Left ventricle myocardium inferior (tissue), 1 donor: ENCODE measurements at regions not wholly inside any gene's neighbourhood (a gene's known extent, or its start where the extent isn't known, plus 50 kb on each side); places are given as distances from the start of the nearest gene placed in this dataset.

Experiments
- DNase-seq: peaks from one replicate; pipeline ENCODE4 v3.0.0-alpha.2; 2020
- H3K27ac ChIP-seq: fragments of 200-600 bp; replicated peaks from 2 replicates; pipeline ENCODE4 v1.8.0; 2021
- H3K27me3 ChIP-seq: fragments of 200-600 bp; 2 replicates; pipeline ENCODE4 v1.8.0; 2021; ENCODE audit warnings: low read depth
- H3K36me3 ChIP-seq: fragments of 200-600 bp; 2 replicates; pipeline ENCODE4 v1.8.0; 2021
- H3K4me1 ChIP-seq: fragments of 200-600 bp; 2 replicates; pipeline ENCODE4 v1.8.0; 2021
- H3K4me3 ChIP-seq: fragments of 200-600 bp; 2 replicates; pipeline ENCODE4 v1.8.0; 2021; ENCODE audit warnings: mild to moderate bottlenecking, moderate library complexity
- H3K9me3 ChIP-seq: fragments of 200-600 bp; replicated peaks from 2 replicates; pipeline ENCODE4 v1.8.0; 2021
- intact Hi-C: fragments of 100-400 bp; cut with micrococcal nuclease; formaldehyde crosslinking; loops from one replicate; pipeline ENCODE4 v1.11.0; 2022
- TF ChIP-seq, protein P1 (sequence below): fragments of 200-600 bp; IDR thresholded peaks from 2 replicates; pipeline ENCODE4 v1.8.0; 2021; ENCODE audit warnings: antibody characterized with exemption, mild to moderate bottlenecking, borderline replicate concordance
- donor health status: DM: no; HTN: yes; CAD: no; lungs with severe emphysema.

DNA sequence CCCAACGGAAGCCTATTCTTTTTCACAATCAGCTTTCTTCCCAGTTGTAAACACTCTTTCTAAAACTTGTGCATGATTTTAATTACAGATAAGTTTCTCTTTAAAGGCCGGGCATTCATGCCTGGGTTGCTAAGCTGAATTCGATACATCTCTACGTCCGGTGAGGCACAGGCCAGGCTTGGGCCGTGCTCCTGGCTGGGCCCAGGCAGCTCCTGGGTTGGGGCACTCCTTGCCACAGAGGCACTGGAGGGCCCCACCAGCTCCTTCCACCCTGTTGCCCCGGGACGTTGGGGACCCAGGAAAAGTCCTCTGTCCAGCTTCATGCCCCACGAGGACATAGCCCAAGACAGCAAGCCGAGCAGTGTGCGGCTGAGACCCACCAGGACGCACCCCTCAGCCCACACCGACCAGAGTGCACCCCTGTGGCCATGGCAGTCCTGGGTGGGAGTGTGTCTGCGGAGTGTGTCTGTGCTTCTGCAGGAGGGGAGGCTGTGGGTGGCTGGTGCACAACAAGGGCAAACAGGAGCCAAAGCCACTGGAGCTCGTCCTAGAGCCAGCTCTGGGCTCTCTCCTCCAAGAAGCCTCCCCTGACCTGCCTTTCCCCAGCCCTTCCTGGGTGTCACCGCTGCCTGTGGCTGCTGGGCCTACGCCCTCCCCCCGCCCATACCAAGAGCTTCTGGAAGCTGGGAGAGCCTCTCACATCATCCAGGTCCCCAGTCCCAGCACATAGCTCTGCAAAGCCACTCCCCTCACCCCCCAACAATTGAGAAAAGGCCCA lies 128.0 kb upstream of the NKX1-1 start:
- Histone ChIP-seq H3K36me3 (no peaks in the 10 kb centered on the region), H3K4me3 (no peak overlapping the region), H3K9me3 (no peaks in the 10 kb centered on the region), H3K4me1 (no peaks in the 10 kb centered on the region), H3K27me3 (peaks cover 65% of the 10 kb centered on the region), H3K27ac (no peak overlapping the region)
- no peak for DNase-seq
- intact Hi-C loops, result no loop called here
- TF ChIP-seq, protein P1, sequence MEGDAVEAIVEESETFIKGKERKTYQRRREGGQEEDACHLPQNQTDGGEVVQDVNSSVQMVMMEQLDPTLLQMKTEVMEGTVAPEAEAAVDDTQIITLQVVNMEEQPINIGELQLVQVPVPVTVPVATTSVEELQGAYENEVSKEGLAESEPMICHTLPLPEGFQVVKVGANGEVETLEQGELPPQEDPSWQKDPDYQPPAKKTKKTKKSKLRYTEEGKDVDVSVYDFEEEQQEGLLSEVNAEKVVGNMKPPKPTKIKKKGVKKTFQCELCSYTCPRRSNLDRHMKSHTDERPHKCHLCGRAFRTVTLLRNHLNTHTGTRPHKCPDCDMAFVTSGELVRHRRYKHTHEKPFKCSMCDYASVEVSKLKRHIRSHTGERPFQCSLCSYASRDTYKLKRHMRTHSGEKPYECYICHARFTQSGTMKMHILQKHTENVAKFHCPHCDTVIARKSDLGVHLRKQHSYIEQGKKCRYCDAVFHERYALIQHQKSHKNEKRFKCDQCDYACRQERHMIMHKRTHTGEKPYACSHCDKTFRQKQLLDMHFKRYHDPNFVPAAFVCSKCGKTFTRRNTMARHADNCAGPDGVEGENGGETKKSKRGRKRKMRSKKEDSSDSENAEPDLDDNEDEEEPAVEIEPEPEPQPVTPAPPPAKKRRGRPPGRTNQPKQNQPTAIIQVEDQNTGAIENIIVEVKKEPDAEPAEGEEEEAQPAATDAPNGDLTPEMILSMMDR, result no peak

DNA sequence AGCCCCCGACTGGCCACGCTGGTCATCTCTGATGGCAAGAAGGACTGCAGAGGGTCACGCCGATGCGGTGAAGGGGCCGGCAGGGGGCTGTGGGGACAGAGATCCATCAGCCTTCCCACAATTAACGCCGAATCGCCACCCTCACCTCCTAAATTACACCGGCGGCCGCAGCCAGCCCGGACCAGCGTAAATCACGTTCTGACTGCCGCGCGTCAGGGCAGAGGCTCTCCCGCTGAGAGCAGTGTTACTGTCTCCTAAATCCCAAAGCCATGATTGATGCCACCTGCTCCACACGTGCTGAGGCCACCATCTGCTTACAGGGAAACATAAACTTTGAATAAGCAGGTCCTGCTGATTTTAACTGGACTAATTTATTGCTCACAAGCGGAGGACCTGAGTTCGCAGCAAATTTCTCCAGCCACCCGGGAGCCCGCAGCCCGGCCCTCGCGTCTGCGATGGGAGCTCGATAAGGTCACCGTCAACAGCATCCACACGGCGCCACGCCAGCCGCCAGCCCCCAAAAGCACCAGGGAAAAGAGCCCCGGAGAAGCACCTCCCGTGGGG lies 127.3 kb upstream of the NKX1-1 start:
- H3K36me3 ChIP-seq, result no peaks in the 10 kb centered on the region
- peak; percentile 7 for DNase-seq
- no peaks in the 10 kb centered on the region for H3K9me3 ChIP-seq
- H3K27ac ChIP-seq, result no peak overlapping the region
- intact Hi-C loops, result no loop called here
- H3K27me3 ChIP-seq, result peaks cover 72% of the 10 kb centered on the region
- no peaks in the 10 kb centered on the region for H3K4me1 ChIP-seq
- no peak overlapping the region for H3K4me3 ChIP-seq
- TF ChIP-seq, protein P1, result no peak

DNA sequence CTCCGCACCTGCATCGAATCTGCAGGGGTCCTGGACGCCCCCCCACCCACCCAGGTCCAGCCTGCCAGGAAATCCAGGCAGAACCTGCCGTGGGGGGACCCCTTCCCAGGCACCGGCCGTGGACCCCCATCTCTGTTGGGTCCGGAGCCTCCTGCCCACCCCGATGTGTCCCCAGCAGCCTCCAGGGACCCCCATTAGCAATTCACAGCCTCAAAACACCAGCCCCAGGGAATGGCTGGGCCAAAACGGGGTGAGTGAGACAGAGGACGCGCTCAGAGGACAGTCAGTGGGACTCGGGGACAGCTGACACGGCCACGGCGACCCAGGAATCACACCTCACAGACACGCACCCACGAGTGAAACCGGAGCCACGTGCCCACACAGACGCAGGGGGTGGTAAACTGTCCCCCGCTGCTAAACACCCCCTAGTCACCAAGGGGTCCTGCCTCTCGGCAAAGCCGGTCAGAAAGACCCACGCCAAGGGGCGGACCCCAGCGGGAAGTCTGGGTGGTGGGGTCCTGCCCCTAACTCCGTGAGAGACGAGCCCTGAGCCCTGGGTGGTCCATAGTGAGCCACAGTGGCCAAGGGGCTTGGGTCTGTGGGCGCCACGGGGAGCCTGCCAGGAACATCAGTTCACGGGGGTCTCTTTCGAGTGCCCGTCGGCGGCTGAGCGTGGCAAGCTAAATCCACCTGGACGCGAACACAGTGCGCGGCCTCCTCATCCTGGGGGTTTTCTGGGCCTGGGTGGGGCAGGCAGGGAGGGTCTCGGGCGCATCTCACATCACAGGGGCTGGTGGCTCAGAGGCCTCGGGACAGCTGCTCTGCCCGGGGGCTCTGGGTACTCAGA lies 126.5 kb upstream of the NKX1-1 start:
- peaks cover 78% of the 10 kb centered on the region for H3K27me3 ChIP-seq
- DNase-seq, result peak; percentile 9
- TF ChIP-seq, protein P1, result no peak

DNA sequence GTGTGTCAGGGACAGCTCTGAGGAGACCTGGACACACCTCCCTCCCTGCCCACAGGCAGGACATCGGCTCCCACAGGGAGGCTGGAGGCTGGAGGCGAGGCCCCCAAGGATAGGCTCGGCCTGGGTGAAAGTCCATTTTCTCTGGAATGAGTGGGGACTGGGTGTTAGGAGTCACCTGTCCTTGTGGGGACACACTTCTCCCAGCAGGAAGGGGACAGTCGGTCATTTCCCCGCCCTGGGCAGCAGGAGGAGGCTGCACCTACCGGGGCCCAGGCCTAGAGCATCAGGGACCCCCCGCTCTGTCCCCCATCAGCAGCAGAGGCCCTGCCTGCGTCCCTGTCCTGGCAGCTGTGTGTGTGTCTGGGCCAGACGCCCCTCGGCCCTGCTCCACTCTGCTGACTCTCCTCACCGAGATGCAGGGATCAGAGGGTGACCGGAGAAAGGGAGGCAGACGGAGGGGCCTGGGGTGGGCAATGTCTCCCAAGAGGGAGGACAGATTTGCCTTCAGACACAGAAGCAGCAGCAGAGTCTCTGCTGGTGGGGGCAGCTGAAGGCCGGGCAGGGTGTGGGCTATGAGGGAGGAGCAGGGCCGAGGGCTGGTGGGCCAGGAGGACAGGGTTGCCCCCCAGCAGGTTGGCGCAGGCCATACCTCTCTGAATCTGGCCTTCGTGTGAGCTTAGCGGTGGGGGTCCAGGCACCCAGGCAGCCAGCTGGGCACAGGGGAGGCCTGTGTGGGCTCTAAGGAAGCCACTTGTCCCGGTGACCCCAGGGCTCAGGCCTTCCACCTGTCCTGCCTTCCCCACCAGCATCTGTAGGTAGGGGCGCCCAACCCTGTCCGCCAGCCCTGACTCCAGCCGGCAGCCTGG lies 125.7 kb upstream of the NKX1-1 start:
- no peak overlapping the region for H3K27ac ChIP-seq
- H3K27me3 ChIP-seq, result peaks cover 72% of the 10 kb centered on the region
- H3K4me1 ChIP-seq, result no peaks in the 10 kb centered on the region
- H3K9me3 ChIP-seq, result peaks cover 12% of the 10 kb centered on the region
- intact Hi-C loops, result no loop called here
- no peak overlapping the region for H3K4me3 ChIP-seq
- no peak for DNase-seq
- TF ChIP-seq, protein P1, result no peak
- no peaks in the 10 kb centered on the region for H3K36me3 ChIP-seq

More for the DNA sequence above, 126.5 kb upstream of the NKX1-1 start:
- Histone ChIP-seq H3K9me3 (peaks cover 3% of the 10 kb centered on the region), H3K4me1 (no peaks in the 10 kb centered on the region), H3K4me3 (no peak overlapping the region), H3K36me3 (no peaks in the 10 kb centered on the region), H3K27ac (no peak overlapping the region)
- intact Hi-C loops, result no loop called here

DNA sequence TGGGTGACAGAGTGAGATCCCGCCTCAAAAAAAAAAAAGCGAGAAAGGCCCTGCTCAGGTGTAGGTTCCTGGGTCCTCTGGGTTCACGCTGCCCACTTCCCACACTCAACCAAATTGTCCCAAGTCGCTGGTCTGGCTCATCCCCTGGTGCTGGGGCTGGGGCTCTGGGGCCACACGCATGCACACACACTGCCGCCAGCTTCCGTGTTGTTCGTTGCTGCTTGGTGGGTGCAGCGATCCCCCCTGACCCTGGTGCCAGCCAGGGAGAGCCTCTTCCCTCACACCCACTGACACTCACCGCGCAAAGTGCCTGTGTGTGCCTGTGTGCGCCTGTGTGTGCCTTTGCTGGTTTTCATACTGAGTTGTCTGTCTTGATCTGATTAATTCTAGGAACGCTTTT lies 124.1 kb upstream of the NKX1-1 start:
- H3K4me1 ChIP-seq, result no peaks in the 10 kb centered on the region
- no peak for DNase-seq

More for the DNA sequence above, 124.1 kb upstream of the NKX1-1 start:
- peaks cover 71% of the 10 kb centered on the region for H3K27me3 ChIP-seq
- H3K9me3 ChIP-seq, result peaks cover 24% of the 10 kb centered on the region
- intact Hi-C loops, result no loop called here
- H3K4me3 ChIP-seq, result no peak overlapping the region
- H3K36me3 ChIP-seq, result no peaks in the 10 kb centered on the region
- no peak overlapping the region for H3K27ac ChIP-seq
- TF ChIP-seq, protein P1, result no peak
